Suprapubic skin (tissue), 4 donors: ENCODE measurements at regions not wholly inside any gene's neighbourhood (a gene's known extent, or its start where the extent isn't known, plus 50 kb on each side); places are given as distances from the start of the nearest gene placed in this dataset.

ENCODE experiments used
- EP300 ChIP-seq: sonication (generic); formaldehyde crosslinking; IDR thresholded peaks from one replicate; pipeline ENCODE4 v1.6.1; 2017; ENCODE audit warnings: antibody characterized with exemption
- POLR2A ChIP-seq, 2 donors: fragments of 450-650 bp; IDR thresholded peaks; one replicate each; pipeline ENCODE4 v1.6.1; 2017; ENCODE audit warnings: antibody characterized with exemption in 2 of 2, mild to moderate bottlenecking in 2 of 2, moderate library complexity in 2 of 2
- POLR2AphosphoS5 ChIP-seq, 3 donors: sonication (generic); formaldehyde crosslinking; IDR thresholded peaks; one replicate each; pipeline ENCODE4 v1.6.1; 2017; ENCODE audit warnings: antibody characterized with exemption in 3 of 3

- no peak for TF ChIP-seq POLR2A (IDR thresholded peaks at IDR 0.05)
- no peak for TF ChIP-seq POLR2AphosphoS5 (IDR thresholded peaks at IDR 0.05)
- no peak for TF ChIP-seq EP300
Observed at GRCh38 chr11:87780068-87780413, 395.2 kb downstream of the RAB38 start.
